ENCODE measurements at regions not wholly inside any gene's neighbourhood (a gene's known extent, or its start where the extent isn't known, plus 50 kb on each side); places are given as distances from the start of the nearest gene placed in this dataset.

DNA sequence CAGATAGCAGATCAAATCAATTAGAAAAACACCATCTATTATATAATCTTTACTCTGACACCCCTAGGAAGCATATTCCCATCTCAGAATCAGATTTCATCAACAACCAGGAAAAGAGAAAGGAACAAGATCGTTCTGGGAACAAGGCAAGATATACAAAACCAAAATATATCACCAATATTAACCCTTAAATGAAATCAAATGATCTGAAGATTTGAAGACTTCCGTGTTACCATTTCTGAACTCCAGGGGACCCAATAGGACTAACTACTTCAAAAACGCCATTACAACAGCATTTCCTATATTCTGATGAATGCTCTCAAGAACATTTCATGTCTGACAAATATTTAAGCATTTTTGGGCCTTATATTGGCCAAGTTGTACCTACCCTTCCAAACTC is 624.2 kb upstream of the ZFHX3 start:
- H3K27me3 Mint-ChIP-seq (ENCODE audit: low read depth) = no peaks in the 10 kb centered on the region
- H3K36me3 Mint-ChIP-seq (ENCODE audit: low read depth) = no peaks in the 10 kb centered on the region
- no peaks in the 10 kb centered on the region for H3K4me1 Mint-ChIP-seq (ENCODE audit: low read depth)
- H3K27ac Mint-ChIP-seq = no peak overlapping the region
- H3K4me3 Mint-ChIP-seq = no peak overlapping the region
- H3K9me3 Mint-ChIP-seq = peaks cover 5% of the 10 kb centered on the region

DNA sequence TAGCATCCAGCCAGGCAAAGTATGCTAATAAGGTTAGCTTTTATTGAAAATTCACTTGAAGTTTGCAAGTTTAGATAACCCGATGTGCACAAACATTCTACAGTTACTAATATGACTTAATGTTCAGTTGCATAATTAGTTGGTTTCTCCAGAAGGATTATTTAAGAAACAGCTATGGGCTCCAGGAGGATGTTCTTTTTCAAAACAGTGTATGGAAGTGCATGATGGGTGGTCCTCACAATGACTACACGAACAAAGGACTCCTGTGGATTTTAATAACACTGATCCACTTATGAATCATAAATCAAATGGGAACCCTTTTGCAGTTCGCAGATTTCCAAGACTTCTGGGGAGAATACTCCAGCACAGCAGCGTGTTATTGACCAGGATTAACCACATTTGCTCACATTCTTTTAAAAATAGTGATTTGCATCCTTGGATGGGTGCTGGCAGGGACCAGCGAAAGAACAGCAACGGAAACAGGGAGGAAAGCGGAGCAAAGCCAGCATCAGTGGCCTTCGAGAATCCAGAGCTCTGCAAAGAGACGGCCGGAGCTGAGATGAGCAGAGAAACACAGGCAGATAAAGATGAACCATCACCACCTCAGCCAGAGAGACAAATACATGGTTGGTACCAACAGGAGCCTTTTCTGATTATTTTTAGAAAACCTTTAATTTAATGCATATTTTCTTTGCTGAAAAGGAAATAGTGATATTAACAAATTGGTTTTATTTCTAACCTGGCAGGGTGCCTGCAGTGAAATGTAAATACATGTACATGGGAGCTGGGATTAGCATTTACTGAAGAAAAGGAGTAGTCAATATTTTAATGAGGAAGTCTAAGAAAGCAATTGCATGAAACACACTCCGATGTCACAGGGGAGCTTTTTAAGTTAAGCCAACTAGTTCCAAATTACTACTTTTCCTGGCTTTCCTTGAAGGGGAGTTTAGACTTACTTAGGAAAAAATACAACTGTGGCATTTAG is 623.2 kb upstream of the ZFHX3 start:
- Mint-ChIP-seq H3K27ac (no peak overlapping the region), H3K27me3 (ENCODE audit: low read depth) (no peaks in the 10 kb centered on the region), H3K36me3 (ENCODE audit: low read depth) (no peaks in the 10 kb centered on the region), H3K4me3 (no peak overlapping the region), H3K9me3 (peaks cover 5% of the 10 kb centered on the region), H3K4me1 (ENCODE audit: low read depth) (no peaks in the 10 kb centered on the region)

DNA sequence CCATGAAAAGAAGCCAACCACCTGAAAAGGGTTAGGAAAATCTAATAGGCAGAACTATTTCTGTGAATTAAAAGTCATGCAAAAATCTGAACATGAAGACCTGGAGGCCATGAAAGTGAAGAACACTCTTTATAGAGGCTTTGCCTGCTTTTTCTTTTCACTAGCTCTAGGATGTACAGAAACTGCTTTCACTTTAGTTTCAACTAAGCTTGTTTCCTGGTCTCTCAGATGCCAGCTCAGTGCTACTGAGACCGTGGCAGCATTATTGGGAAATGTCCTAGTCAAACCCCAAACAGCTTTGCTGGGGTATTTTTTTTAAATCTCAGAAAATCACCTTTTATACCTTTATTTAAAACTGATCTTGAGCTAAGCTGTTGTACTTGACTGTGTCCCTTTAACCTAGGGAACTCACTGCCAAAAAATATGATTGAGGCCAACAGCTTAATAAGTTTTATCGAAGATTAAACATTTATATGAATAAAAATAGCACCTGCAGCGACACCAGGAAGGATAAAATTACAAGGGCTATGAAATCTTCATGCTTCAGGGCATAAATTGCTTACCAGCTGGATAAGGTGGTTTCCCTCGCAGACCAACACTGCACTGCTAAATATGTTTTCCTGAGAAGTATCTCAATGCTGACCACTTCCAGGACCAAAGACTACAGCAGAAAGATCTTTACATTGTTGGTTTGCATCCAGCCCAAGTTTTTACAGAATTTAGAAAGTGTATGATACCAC is 621.8 kb upstream of the ZFHX3 start:
- H3K4me1 Mint-ChIP-seq (ENCODE audit: low read depth) = no peaks in the 10 kb centered on the region
- H3K9me3 Mint-ChIP-seq = peaks cover 5% of the 10 kb centered on the region
- H3K4me3 Mint-ChIP-seq = no peak overlapping the region
- H3K27ac Mint-ChIP-seq = no peak overlapping the region
- H3K36me3 Mint-ChIP-seq (ENCODE audit: low read depth) = no peaks in the 10 kb centered on the region
- H3K27me3 Mint-ChIP-seq (ENCODE audit: low read depth) = no peaks in the 10 kb centered on the region

DNA sequence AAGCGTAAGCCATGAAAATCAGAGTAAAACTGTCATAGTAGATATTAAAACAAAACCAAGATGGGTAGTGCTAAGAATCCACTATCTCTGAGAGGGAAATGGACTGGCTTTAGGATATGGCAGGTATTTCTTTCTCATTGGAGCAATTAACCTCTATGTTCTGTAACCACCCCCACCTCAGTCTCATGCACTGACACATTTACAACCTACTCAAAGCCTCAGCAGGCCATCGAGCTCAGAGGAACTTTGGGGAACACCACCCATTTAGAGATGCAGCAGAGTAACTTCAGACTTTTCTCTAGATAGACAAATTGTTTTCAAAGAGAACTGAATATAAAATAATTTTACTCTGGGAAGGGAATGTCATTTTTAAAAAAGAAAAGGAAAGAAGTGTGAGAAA is 615.8 kb upstream of the ZFHX3 start:
- Mint-ChIP-seq H3K27ac (no peak overlapping the region), H3K27me3 (ENCODE audit: low read depth) (no peaks in the 10 kb centered on the region), H3K36me3 (ENCODE audit: low read depth) (no peaks in the 10 kb centered on the region), H3K9me3 (peaks cover 4% of the 10 kb centered on the region), H3K4me3 (no peak overlapping the region), H3K4me1 (ENCODE audit: low read depth) (no peaks in the 10 kb centered on the region)

DNA sequence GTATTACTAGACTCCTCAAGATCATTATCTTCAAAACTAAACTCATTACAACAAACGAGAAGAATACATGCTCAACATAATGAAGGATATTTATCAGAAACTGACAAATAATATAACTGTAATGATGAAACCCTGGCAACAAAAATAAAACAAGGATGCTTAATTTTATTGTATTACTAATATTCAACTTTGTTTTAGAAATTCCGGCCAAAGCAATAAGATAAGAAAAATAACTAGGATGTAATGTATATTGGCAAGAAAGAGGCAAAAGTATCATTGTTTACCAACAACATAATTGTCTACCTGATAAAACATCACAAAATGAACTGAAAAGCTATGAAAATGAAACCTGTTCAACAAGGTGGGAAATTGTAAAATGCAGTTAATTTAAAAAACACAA is 588.3 kb upstream of the ZFHX3 start:
- Mint-ChIP-seq H3K36me3 (ENCODE audit: low read depth) (no peaks in the 10 kb centered on the region), H3K4me1 (ENCODE audit: low read depth) (no peaks in the 10 kb centered on the region), H3K4me3 (no peak overlapping the region), H3K9me3 (peaks cover 27% of the 10 kb centered on the region), H3K27me3 (ENCODE audit: low read depth) (no peaks in the 10 kb centered on the region), H3K27ac (no peak overlapping the region)

DNA sequence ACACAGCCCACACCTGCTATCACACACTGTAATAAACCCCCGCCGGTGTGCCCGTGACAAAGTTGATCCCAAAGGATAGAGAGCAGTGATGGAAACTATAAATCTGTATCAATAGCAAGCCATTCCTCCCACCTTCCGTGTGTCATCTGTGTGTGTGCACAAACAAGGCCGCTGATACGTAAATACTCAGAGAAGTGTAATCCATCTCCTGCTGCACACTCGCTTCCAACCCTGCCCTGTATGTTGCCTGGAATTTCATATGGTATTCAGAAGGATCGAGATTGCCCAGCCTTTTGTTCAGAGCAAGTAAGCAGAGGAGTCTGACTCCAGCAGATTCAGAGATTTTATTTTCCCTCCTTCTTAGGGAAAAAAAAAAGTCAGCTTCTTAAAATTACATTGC is 581.1 kb upstream of the ZFHX3 start:
- H3K9me3 Mint-ChIP-seq = no peaks in the 10 kb centered on the region
- no peaks in the 10 kb centered on the region for H3K4me1 Mint-ChIP-seq (ENCODE audit: low read depth)
- H3K36me3 Mint-ChIP-seq (ENCODE audit: low read depth) = no peaks in the 10 kb centered on the region
- no peak overlapping the region for H3K27ac Mint-ChIP-seq
- H3K27me3 Mint-ChIP-seq (ENCODE audit: low read depth) = no peaks in the 10 kb centered on the region
- H3K4me3 Mint-ChIP-seq = no peak overlapping the region

DNA sequence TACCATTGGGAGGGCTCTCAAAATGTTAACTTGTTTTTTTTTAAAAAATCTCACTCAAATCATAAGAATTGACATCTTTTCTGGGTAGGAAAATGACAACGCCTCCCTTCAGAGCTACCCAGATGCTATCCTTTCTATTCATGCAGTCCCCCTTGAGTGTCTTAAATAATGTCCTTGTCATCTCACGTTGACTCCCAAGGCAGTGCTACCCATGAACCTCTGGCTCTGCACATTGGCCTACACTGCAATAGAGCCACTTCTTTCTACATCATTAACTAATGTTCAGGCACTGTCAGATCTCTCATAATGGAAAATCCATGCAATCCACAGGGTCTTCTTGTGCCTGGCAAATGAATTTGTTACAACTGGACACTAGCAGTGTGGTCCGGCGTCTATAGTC is 569.8 kb upstream of the ZFHX3 start:
- H3K4me3 Mint-ChIP-seq = no peak overlapping the region
- H3K27ac Mint-ChIP-seq = no peak overlapping the region
- no peaks in the 10 kb centered on the region for H3K4me1 Mint-ChIP-seq (ENCODE audit: low read depth)
- H3K9me3 Mint-ChIP-seq = no peaks in the 10 kb centered on the region
- H3K27me3 Mint-ChIP-seq (ENCODE audit: low read depth) = no peaks in the 10 kb centered on the region
- no peaks in the 10 kb centered on the region for H3K36me3 Mint-ChIP-seq (ENCODE audit: low read depth)

DNA sequence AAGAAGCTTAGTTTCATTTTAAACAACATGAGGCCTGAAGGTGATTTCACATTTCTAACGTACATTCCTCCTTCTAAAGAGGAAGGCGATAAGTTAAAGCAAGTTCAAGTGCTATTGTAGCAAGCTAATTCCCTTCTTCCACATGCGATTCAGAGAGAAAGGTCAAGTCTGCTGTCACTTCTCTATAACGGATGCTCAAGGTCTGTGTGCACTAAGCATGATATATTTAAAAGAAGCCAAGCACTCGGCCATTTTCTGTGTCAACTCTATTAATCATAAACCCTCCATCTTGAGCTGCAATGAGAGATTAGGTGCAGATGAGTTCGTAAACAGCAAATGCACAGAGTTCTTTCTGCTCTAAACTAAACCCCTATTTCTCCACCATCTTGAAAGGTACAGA is 568.8 kb upstream of the ZFHX3 start:
- H3K27me3 Mint-ChIP-seq (ENCODE audit: low read depth) = no peaks in the 10 kb centered on the region
- no peaks in the 10 kb centered on the region for H3K4me1 Mint-ChIP-seq (ENCODE audit: low read depth)
- no peaks in the 10 kb centered on the region for H3K36me3 Mint-ChIP-seq (ENCODE audit: low read depth)
- H3K4me3 Mint-ChIP-seq = no peak overlapping the region
- no peaks in the 10 kb centered on the region for H3K9me3 Mint-ChIP-seq
- no peak overlapping the region for H3K27ac Mint-ChIP-seq

DNA sequence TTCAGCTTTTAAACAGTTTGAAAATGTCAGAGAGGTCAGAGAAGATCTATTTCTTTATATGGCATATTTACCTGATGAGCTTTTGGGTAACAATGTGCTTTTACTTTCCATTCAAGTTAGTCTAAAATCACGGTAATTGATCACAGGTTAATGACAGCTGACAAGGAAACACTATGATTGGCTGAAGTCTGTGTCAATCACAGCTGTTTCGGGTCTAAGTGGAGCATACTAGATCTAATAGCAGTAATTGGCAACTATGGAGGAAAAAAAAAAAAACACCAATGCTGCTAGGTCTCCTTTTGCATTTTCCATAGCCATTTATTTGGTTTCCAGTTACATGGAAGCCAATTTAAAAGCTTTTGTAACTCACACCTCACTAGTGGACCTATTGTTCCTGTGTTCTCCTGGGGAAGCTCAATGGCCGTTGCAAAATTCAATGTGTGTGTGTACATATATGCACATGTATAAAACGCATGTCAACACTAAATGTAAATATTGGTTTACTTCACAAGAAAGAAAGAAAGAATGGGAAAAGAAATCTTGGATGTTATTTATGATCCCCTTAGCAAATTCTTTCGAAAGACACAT is 568.3 kb upstream of the ZFHX3 start:
- Mint-ChIP-seq H3K9me3 (no peaks in the 10 kb centered on the region), H3K4me3 (no peak overlapping the region), H3K27me3 (ENCODE audit: low read depth) (no peaks in the 10 kb centered on the region), H3K4me1 (ENCODE audit: low read depth) (no peaks in the 10 kb centered on the region), H3K36me3 (ENCODE audit: low read depth) (no peaks in the 10 kb centered on the region), H3K27ac (no peak overlapping the region)

DNA sequence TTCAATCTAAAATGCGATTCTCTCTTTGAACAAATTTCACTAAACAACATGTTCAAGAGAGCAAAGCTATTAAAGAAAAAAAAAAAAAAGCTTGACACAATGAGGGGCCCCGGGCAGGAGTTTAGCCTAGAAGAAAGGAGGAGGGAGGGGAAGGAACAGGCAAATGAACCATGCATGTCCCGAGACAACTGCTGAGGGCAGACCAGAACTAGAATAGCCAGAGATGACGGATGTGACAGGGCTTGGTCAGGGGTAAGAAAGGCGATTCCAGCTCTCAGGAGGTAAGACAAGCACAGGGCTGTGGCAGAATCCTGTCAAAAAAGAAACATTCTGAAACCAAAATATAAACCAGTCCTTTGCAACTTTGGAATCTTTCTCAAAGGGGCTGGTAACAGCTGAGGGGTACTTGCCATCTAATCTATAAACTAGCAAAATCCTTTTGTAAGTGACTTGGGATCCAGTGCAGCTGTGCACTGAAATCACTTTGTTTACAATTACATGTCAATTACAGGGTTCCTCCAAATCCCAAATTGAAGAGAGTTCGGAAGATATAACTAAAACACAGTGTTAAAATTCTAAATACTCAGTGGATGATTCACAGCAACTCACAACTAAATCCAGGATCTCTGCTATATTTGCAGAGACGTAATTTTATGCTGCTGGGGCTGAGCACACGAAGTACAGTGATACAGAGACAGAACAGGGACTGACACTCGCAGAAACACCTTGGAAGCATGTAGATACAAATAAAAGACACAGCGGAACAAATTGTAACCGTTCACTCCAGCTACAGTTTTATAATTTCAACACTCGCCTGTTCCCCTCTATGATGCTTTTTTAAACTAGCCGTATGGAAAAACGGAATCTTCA is 567.4 kb upstream of the ZFHX3 start:
- no peak overlapping the region for H3K4me3 Mint-ChIP-seq
- no peak overlapping the region for H3K27ac Mint-ChIP-seq
- no peaks in the 10 kb centered on the region for H3K36me3 Mint-ChIP-seq (ENCODE audit: low read depth)
- H3K9me3 Mint-ChIP-seq = no peaks in the 10 kb centered on the region
- no peaks in the 10 kb centered on the region for H3K4me1 Mint-ChIP-seq (ENCODE audit: low read depth)
- H3K27me3 Mint-ChIP-seq (ENCODE audit: low read depth) = peaks cover 4% of the 10 kb centered on the region

DNA sequence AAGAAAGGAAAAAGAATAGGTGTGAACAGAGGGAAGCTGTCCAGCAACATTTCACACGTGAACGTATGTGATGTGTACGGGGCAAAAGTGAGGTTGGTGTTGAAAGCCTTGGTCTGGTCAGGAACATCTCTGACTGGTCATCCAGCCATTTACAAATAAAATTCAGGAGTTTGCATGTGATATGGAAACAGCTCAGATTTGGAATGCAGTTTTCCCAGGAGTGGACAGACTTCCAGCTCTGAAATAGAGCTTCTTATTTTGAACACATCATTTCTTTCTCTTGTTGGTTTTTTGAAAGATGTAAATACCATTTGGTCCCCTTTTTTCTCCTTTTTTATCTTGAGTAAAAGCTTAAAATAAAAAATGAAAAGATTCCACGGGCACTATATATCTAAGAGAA is 566.2 kb upstream of the ZFHX3 start:
- Mint-ChIP-seq H3K27me3 (ENCODE audit: low read depth) (peaks cover 4% of the 10 kb centered on the region), H3K4me3 (no peak overlapping the region), H3K27ac (no peak overlapping the region), H3K9me3 (no peaks in the 10 kb centered on the region), H3K36me3 (ENCODE audit: low read depth) (no peaks in the 10 kb centered on the region), H3K4me1 (ENCODE audit: low read depth) (no peaks in the 10 kb centered on the region)

DNA sequence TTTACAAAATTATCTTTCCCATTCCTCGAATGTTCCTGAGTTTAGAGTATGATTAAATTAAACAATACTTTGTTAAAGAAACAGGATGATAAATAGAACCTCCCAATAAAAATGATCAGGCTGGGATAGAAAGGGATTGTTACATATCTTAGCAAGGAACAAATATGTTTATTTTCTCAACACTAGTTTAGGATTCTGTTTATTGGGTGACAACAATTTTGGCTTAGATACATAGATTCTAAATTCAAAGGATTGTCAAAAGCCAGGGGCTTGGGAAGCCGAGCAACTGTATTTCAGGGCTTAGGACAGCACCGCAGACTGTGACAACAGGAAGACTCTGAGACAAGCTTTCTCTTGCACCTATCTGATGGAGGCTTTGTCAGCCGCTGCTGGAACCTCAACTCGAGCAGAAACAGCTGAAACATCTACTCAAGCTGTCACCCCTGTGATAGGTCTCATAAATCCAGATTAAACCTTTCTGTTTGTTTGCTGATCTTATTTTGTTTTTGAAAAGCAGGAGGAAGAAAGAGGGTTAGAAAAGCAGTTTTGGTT is 562.8 kb upstream of the ZFHX3 start:
- Mint-ChIP-seq H3K27me3 (ENCODE audit: low read depth) (peaks cover 4% of the 10 kb centered on the region), H3K27ac (no peak overlapping the region), H3K36me3 (ENCODE audit: low read depth) (no peaks in the 10 kb centered on the region), H3K4me1 (ENCODE audit: low read depth) (no peaks in the 10 kb centered on the region), H3K4me3 (no peak overlapping the region), H3K9me3 (no peaks in the 10 kb centered on the region)

DNA sequence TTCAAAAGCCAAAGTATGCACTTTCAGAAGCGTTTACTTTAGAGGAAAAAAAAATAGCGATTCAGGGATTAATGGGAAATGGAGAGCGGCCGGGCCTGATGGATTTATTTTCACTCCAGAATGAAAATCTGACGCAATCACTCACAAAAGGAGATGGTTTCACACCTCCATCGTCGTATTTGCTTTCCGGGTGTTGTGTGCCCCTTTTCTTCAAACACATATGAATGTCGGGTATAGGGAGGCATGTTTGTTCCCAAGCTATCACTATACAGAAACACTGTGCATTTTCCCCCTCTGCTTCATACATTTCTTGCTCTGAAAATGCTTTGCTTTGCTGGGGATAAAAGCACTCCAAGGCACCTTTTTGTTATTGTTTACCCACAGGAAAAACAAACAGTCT is 562.2 kb upstream of the ZFHX3 start:
- Mint-ChIP-seq H3K9me3 (no peaks in the 10 kb centered on the region), H3K27me3 (ENCODE audit: low read depth) (peaks cover 4% of the 10 kb centered on the region), H3K4me1 (ENCODE audit: low read depth) (no peaks in the 10 kb centered on the region), H3K36me3 (ENCODE audit: low read depth) (no peaks in the 10 kb centered on the region), H3K4me3 (no peak overlapping the region), H3K27ac (no peak overlapping the region)

DNA sequence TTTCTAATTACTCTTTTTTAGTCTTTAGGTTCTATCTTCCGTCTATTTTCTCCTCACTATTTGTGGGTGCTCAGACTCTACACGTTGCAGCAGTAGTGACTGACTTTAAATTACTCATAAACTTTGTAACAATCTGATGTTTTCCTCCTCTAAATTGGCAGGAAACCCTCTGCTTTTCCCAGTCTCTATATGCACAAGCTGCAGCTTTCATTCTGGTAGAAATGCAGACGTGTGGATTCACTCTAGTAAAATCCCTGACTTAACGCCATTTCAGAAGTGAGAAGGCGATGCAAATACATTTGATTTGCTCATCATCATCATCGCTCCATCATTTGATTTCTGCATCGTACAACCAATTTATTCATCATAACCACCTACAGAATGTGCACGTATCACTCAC is 561.0 kb upstream of the ZFHX3 start:
- H3K27me3 Mint-ChIP-seq (ENCODE audit: low read depth) = peaks cover 4% of the 10 kb centered on the region
- H3K4me1 Mint-ChIP-seq (ENCODE audit: low read depth) = no peaks in the 10 kb centered on the region
- no peaks in the 10 kb centered on the region for H3K9me3 Mint-ChIP-seq
- no peak overlapping the region for H3K4me3 Mint-ChIP-seq
- H3K27ac Mint-ChIP-seq = no peak overlapping the region
- no peaks in the 10 kb centered on the region for H3K36me3 Mint-ChIP-seq (ENCODE audit: low read depth)
